ENCODE measurements at regions not wholly inside any gene's neighbourhood (a gene's known extent, or its start where the extent isn't known, plus 50 kb on each side); places are given as distances from the start of the nearest gene placed in this dataset.

GRCh38 chr10:21379143-21379542 lies 146.3 kb downstream of the SKIDA1 start:
- TF ChIP-seq CTCF (IDR thresholded peaks at IDR 0.05) (no peak), POLR2A (IDR thresholded peaks at IDR 0.05) (no peak)

Measured in Peyer's patch (tissue), 4 donors.